ENCODE measurements at regions not wholly inside any gene's neighbourhood (a gene's known extent, or its start where the extent isn't known, plus 50 kb on each side); places are given as distances from the start of the nearest gene placed in this dataset.
"Not testable (repeated sequence)": the region's sequence is repeated elsewhere in the genome, so short reads cannot be mapped to it uniquely, and the experiment has no call there.

- H2BK5ac ChIP-seq (ENCODE audit: low read depth, low read length); H3K36me3 ChIP-seq (ENCODE audit: control insufficient read depth in 2 of 4, insufficient read depth in 4 of 4, low read length in 3 of 4); H3K4me1 ChIP-seq (replicated peaks in 1 of 4; ENCODE audit: control insufficient read depth in 3 of 4, insufficient read depth in 4 of 4, low read length in 3 of 4); H3K23ac ChIP-seq (ENCODE audit: insufficient read length); H3K27me3 ChIP-seq (replicated peaks in 1 of 4; ENCODE audit: control insufficient read depth in 3 of 4, extremely low read depth in 1 of 4, insufficient read depth in 3 of 4, low read length in 3 of 4); H2BK15ac ChIP-seq (ENCODE audit: low read length); H3K79me2 ChIP-seq (ENCODE audit: control insufficient read depth in 1 of 2, insufficient read depth in 2 of 2, low read length in 2 of 2); H2AK5ac ChIP-seq (ENCODE audit: low read depth, low read length); H3K4ac ChIP-seq (replicated peaks; ENCODE audit: insufficient read length, low read depth, low read length); H2BK120ac ChIP-seq (replicated peaks; ENCODE audit: low read depth, low read length); H4K91ac ChIP-seq (replicated peaks; ENCODE audit: insufficient read length, low read length); H4K8ac ChIP-seq (ENCODE audit: extremely low read depth, insufficient read depth, low read length); FAIRE-seq; H3K27ac ChIP-seq (ENCODE audit: low read depth, low read length); H4K20me1 ChIP-seq (replicated peaks in 1 of 2; ENCODE audit: control insufficient read depth in 1 of 2, insufficient read depth in 2 of 2, low read length in 2 of 2); H2BK20ac ChIP-seq (ENCODE audit: low read length); H3K23me2 ChIP-seq (ENCODE audit: low read depth, low read length); H3K14ac ChIP-seq (ENCODE audit: insufficient read length); H2BK12ac ChIP-seq (ENCODE audit: low read depth, low read length); H4K5ac ChIP-seq (ENCODE audit: insufficient read length, low read depth, low read length); POLR2A ChIA-PET (ENCODE audit: partially characterized antibody); H2AFZ ChIP-seq (ENCODE audit: low read length); H3K4me2 ChIP-seq (ENCODE audit: insufficient read depth in 1 of 2, low read depth in 2 of 2, low read length in 2 of 2); H3K9ac ChIP-seq (replicated peaks in 1 of 4; ENCODE audit: extremely low read depth in 1 of 4, low read depth in 3 of 4, low read length in 3 of 4); H3K4me3 ChIP-seq (ENCODE audit: extremely low read depth in 1 of 4, insufficient read depth in 2 of 4, low read depth in 3 of 4, low read length in 4 of 4); H3K56ac ChIP-seq (replicated peaks; ENCODE audit: insufficient read length, low read depth, low read length); H3K79me1 ChIP-seq (ENCODE audit: low read depth, low read length); CTCF ChIA-PET (ENCODE audit: partially characterized antibody); H3K18ac ChIP-seq (ENCODE audit: extremely low read depth, low read length); DNase-seq (ENCODE audit: low read depth in 1 of 2, low spot score in 2 of 2): not testable (repeated sequence)
- peaks cover 13 to 26% of the 10 kb centered on the region in 2 experiments; a peak in 3 of 4 replicates for H3K9me3 ChIP-seq (ENCODE audit: insufficient read depth in 2 of 2, low read depth in 1 of 2, low read length in 1 of 2)
- WGBS, 2 experiments (ENCODE audit: extremely low coverage in 1 of 2, insufficient coverage in 1 of 2, insufficient read length in 1 of 2, insufficient replicate concordance in 2 of 2, low coverage in 1 of 2, low lambda C conversion rate in 2 of 2, missing lambda C conversion rate in 1 of 2), result 74% methylated on average over 2 of the region's 2 CpGs; no CpG with 5 or more reads in 1 of the 2 experiments
These were observed 915.0 kb downstream of the RPIA start for GRCh38 chr2:89606514-89606913.

- H3K18ac ChIP-seq (ENCODE audit: extremely low read depth, low read length); H3K9ac ChIP-seq (replicated peaks in 1 of 4; ENCODE audit: extremely low read depth in 1 of 4, low read depth in 3 of 4, low read length in 3 of 4); H2BK20ac ChIP-seq (ENCODE audit: low read length); H3K4me1 ChIP-seq (replicated peaks in 1 of 4; ENCODE audit: control insufficient read depth in 3 of 4, insufficient read depth in 4 of 4, low read length in 3 of 4); H3K56ac ChIP-seq (replicated peaks; ENCODE audit: insufficient read length, low read depth, low read length); H2AK5ac ChIP-seq (ENCODE audit: low read depth, low read length); H3K14ac ChIP-seq (ENCODE audit: insufficient read length); DNase-seq (ENCODE audit: low read depth in 1 of 2, low spot score in 2 of 2); H3K79me1 ChIP-seq (ENCODE audit: low read depth, low read length); H2BK120ac ChIP-seq (replicated peaks; ENCODE audit: low read depth, low read length); H3K23ac ChIP-seq (ENCODE audit: insufficient read length); H3K23me2 ChIP-seq (ENCODE audit: low read depth, low read length); H2BK12ac ChIP-seq (ENCODE audit: low read depth, low read length); H3K27ac ChIP-seq (ENCODE audit: low read depth, low read length); H3K4me2 ChIP-seq (ENCODE audit: insufficient read depth in 1 of 2, low read depth in 2 of 2, low read length in 2 of 2); H4K8ac ChIP-seq (ENCODE audit: extremely low read depth, insufficient read depth, low read length); CTCF ChIA-PET (ENCODE audit: partially characterized antibody); H2BK5ac ChIP-seq (ENCODE audit: low read depth, low read length); H3K79me2 ChIP-seq (ENCODE audit: control insufficient read depth in 1 of 2, insufficient read depth in 2 of 2, low read length in 2 of 2); H3K36me3 ChIP-seq (ENCODE audit: control insufficient read depth in 2 of 4, insufficient read depth in 4 of 4, low read length in 3 of 4); H3K4me3 ChIP-seq (ENCODE audit: extremely low read depth in 1 of 4, insufficient read depth in 2 of 4, low read depth in 3 of 4, low read length in 4 of 4); FAIRE-seq; H2BK15ac ChIP-seq (ENCODE audit: low read length); POLR2A ChIA-PET (ENCODE audit: partially characterized antibody); H3K4ac ChIP-seq (replicated peaks; ENCODE audit: insufficient read length, low read depth, low read length); H4K91ac ChIP-seq (replicated peaks; ENCODE audit: insufficient read length, low read length); H3K27me3 ChIP-seq (replicated peaks in 1 of 4; ENCODE audit: control insufficient read depth in 3 of 4, extremely low read depth in 1 of 4, insufficient read depth in 3 of 4, low read length in 3 of 4); H4K20me1 ChIP-seq (replicated peaks in 1 of 2; ENCODE audit: control insufficient read depth in 1 of 2, insufficient read depth in 2 of 2, low read length in 2 of 2); H4K5ac ChIP-seq (ENCODE audit: insufficient read length, low read depth, low read length); H2AFZ ChIP-seq (ENCODE audit: low read length): not testable (repeated sequence)
- peaks cover 13 to 39% of the 10 kb centered on the region in 2 experiments; a peak in 3 of 4 replicates for H3K9me3 ChIP-seq (ENCODE audit: insufficient read depth in 2 of 2, low read depth in 1 of 2, low read length in 1 of 2)
- 92% methylated on average over 33 of the region's 33 CpGs; no CpG with 5 or more reads in 1 of the 2 experiments for WGBS, 2 experiments (ENCODE audit: extremely low coverage in 1 of 2, insufficient coverage in 1 of 2, insufficient read length in 1 of 2, insufficient replicate concordance in 2 of 2, low coverage in 1 of 2, low lambda C conversion rate in 2 of 2, missing lambda C conversion rate in 1 of 2)
These were observed 918.9 kb downstream of the RPIA start for GRCh38 chr2:89610207-89610926.
